ENCODE measurements at regions not wholly inside any gene's neighbourhood (a gene's known extent, or its start where the extent isn't known, plus 50 kb on each side); places are given as distances from the start of the nearest gene placed in this dataset.

- no peak for DNase-seq (ENCODE audit: low read depth in 2 of 2)
These were observed 330.8 kb upstream of the SOX5 start for GRCh38 chr12:24280056-24280842.

DNA sequence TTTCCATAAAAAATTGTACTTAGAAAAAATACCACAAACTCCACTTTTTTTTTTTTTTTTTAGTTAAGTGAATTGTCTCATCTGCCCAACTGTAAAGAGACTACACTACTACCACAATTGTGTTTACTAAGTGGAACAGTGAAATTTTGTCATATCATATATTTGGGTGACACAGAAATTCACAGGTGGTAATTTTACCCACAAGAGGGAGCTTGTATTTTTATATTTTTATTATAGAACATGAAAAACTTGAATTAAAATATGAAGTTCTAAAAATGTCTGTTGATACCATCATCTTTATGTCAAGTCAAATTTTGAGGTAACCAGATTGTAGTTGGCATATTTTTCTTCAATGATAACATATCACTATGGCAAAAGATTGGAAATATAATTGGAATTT lies 329.4 kb upstream of the SOX5 start:
- no peak for DNase-seq (ENCODE audit: low read depth in 2 of 2)

GRCh38 chr12:24270965-24271364 lies 321.5 kb upstream of the SOX5 start:
- DNase-seq (ENCODE audit: low read depth in 2 of 2), result no peak

GRCh38 chr12:24270464-24270863 lies 321.0 kb upstream of the SOX5 start:
- no peak for DNase-seq (ENCODE audit: low read depth in 2 of 2)

DNA sequence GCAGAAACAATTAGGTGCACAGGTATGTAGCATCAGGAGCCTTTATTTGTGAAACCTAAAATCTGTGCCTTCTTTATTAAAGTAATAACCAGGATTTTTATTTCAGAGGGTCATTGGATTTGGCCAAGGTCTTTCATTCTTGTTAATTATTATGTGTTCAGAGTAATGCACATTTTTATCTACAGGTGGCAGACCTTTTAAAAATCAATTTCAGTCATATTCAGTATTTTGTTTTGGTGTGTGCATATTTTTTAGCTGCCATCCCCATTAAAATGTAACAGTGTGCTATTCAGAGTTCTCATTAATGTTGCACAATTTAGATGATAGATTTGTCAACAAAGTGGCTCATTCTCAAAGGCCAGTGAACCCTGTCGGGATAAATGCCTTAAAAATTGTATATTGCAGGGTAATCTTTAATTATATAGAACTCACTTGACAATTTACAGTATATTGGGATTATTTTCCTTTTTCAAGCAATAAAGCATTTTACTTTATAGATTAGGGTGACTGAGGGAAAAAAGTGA lies 319.3 kb upstream of the SOX5 start:
- DNase-seq (ENCODE audit: low read depth in 2 of 2), result no peak

- DNase-seq (ENCODE audit: low read depth in 2 of 2), result no peak
These were observed 317.5 kb upstream of the SOX5 start for GRCh38 chr12:24266982-24267381.

DNA sequence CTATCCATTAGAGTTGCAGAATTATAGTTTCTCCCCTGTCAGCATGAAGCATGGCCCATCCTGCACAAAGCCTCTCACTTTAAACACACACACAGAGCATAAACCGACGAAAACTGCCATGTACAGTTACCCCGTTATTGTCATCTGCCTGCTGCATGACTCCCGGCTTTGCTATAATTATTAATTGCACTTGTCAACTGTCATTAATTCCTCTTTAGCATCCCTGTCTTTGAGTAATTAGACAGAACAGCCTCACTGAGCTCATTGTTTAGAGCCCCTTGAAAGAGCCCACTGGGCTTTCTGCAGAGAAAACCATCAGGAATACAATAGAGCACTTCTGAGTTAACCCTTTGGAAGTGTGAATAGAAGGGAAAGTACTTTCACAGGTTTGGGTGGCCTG lies 307.2 kb upstream of the SOX5 start:
- no peak for DNase-seq (ENCODE audit: low read depth in 2 of 2)

DNA sequence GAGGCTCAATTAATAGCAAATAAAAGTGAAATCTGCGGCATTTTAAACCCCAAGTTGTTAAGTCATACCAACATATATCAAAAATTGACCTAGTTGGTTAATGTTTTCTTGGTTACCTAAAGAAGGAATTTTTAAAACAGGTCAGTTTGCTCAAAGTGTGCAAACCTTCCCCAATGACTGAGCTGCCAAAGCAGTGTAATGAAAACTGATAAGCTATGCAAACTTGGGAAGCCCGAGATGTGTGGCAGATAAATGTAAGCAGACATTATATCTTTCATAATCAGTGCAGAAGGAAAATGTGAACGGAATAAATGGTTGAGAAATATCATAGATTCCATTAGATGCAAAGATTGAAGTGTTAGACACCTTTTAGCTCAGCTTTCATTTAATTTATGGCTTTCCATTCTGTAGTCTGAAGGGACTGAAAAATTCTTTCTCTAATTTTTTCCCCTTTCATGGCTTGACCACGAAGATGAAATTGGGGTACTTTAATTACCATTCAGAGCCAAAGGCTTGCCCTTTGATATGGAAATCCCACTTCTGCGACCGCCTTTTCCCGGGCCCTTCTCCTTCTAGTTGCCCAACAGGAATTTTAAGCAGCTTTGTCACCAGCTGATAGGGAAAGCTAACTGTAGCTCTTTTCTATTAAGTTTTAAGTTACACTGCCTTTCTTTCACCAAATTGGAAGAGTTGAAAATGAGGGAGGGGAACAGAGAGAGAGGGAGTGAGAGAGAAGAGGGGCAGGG lies 306.6 kb upstream of the SOX5 start:
- no peak for DNase-seq (ENCODE audit: low read depth in 2 of 2)

- DNase-seq (ENCODE audit: low read depth in 2 of 2), result no peak
These were observed 303.1 kb upstream of the SOX5 start for GRCh38 chr12:24252602-24253001.

DNA sequence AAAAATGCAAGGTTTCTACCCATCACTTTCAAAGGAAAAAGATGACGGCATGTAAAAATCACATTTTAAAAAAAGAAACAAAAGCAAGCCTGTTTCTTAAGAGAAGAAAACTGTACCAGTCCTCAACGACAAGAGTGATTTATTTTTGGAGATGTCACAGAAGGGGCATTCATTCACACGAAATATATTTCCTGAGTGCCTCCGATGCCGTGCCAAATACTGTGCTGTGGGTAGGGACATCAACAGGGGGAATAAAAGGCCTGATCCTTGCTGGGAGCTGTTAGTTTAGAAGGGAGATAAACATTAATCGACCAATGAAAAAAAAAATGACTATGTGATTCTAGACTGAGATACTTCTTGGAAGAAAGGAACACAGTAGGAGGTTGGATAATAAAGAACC lies 297.5 kb upstream of the SOX5 start:
- DNase-seq (ENCODE audit: low read depth in 2 of 2), result no peak

DNA sequence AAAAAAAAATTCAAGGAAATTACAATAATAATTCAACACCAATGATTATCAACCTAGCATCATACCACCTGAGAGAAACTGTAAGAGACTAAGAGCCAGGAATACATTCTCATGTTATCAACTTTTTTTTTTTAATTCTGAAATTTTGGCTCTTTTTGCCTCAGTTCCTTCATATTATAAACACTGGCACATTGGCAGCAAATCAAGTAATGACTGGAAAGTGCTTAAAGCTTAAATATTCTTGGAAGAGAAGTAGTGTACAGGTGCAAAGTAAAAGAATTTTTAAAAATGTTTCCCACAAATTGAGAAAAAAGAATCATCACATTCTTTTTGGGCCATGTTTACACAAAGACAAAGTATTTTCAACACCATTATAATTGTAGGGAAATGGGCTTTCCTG lies 296.9 kb upstream of the SOX5 start:
- no peak for DNase-seq (ENCODE audit: low read depth in 2 of 2)

GRCh38 chr12:24244801-24245200 lies 295.3 kb upstream of the SOX5 start:
- no peak for DNase-seq (ENCODE audit: low read depth in 2 of 2)

DNA sequence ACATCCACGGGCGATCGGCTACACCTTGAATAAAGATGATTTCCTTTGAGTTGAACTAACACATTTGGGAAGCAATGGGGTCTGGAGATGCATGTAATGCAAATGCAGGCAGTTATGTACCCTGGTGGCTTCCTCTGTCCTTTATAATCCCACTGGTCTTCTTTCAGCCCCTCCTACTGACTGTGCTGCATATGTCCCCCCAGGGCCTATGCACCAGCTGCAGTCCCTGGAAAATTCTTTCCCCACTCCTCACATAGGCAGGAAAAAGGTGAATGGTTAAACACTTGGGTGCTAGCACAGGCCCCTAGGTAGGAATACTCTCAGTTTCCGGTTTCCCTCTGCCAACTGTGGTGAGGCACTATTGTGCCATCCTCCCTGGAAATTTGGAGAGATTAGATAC lies 294.8 kb upstream of the SOX5 start:
- DNase-seq (ENCODE audit: low read depth in 2 of 2), result no peak

DNA sequence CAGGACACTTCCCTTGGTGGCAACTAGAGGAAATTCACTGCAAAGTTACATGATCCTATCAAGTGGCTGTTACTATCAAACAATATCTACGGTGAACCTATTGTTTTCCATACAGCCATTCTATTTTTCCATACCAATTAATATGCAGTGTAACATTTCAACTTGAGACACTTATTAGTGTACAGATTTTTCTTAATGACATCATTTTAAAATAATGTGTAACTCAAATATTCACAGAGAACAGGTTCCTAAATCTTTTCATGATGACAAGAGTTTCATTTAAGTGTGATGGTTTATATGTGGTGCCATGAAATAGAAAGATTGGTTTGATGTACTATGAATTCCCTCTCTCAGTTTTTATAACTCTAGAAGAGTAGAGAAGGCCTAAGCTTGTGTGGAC lies 291.2 kb upstream of the SOX5 start:
- DNase-seq (ENCODE audit: low read depth in 2 of 2), result no peak

DNA sequence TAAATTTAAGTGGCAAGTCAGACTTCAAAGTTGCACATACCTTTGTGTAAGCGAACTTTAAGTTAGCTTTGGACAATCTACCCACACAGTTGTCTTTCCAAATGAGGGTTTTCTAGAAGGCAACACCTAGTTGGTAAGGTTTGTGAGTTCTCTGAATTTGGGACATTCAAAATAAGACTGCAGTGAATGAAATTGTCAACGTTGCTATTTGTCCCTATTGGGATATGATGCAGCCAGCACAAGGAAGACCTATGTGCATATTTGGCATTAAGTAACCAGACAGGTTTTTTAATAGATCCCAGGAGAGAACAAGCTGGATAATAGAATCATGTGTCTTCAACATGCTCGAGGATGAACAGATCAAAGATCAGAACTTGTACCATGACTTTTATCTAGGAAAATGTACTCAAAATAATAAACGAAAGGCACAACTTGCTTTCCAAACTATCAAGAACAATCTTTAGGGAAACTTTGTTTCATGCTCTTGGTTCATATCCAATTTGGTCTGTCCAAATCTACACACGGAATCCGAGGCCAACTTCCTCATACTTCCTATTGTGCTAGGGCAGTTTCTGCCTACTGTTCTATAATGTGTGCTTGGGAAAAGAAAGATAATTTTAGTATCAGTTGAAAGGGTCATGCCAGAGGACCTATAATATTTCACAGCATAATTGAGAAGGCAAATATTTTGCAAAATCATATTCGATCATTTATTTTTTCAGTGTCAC lies 284.2 kb upstream of the SOX5 start:
- no peak for DNase-seq (ENCODE audit: low read depth in 2 of 2)

- no peak for DNase-seq (ENCODE audit: low read depth in 2 of 2)
These were observed 283.1 kb upstream of the SOX5 start for GRCh38 chr12:24232531-24232930.

DNA sequence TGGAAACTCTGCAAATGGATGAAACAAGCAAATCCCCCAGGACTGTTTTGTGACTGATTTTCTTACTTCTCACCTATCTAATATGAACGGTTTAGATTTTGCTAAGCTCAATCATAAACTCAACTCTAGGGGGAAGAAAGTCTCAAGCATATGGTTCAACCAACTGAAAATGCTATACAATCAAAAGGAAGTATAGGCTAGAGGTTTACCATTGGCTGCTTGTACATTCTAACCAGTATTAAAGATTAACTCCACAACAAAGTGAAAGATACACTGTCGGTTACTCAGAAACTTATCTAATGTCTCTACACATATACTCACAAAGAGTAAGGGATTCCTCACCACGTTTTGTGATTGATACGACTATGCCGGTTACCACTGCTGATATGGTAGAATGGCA lies 281.8 kb upstream of the SOX5 start:
- no peak for DNase-seq (ENCODE audit: low read depth in 2 of 2)

DNA sequence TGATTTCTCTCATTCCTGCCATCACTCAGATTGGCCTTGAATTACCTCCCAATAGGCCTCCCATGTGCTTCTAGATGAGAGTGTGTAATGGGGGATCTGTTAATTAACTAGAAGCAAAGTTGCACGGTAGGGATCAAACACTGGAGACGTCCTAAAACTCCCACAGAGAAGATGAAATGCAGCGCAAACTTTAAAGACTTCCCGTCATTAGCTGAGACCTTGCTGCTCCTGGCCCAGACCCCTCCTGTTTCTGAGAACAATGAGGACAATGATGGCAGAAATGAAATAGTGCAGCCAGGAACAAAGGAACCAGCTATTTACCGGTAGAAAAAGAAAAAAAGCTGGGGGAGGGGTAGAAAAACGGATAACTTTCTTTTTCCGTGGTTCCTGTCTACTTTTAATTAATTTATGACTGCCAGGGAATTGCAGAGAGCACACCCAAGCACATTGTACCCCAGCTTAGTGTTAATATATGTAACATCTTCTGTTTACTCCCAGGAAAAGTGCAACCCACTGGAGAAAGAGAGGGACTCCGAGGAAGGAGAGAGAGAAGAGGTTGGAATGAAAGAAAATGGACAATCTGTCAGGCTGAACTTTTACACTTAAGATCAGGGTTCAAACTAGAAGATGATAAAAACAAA lies 280.7 kb upstream of the SOX5 start:
- DNase-seq (ENCODE audit: low read depth in 2 of 2), result no peak

- no peak for DNase-seq (ENCODE audit: low read depth in 2 of 2)
These were observed 279.7 kb upstream of the SOX5 start for GRCh38 chr12:24229031-24229700.

DNA sequence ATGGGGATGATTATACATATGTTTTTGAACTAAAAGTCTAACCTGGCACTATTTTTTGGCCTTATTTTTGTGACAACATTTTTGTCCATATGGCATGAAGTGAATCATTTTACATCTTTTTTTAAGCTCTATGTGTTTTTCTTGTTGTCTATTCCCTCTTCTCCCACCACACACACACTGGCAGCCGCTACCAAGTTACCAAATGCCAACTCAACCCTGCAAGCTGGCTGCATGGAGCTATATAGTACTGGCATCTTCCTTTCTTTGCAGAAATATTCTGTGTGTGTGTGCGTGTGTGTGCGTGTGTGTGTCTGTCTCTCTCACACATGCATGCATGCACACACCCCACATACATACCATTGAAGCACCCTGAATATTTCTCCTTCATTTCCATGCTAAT lies 278.9 kb upstream of the SOX5 start:
- DNase-seq (ENCODE audit: low read depth in 2 of 2), result no peak

DNA sequence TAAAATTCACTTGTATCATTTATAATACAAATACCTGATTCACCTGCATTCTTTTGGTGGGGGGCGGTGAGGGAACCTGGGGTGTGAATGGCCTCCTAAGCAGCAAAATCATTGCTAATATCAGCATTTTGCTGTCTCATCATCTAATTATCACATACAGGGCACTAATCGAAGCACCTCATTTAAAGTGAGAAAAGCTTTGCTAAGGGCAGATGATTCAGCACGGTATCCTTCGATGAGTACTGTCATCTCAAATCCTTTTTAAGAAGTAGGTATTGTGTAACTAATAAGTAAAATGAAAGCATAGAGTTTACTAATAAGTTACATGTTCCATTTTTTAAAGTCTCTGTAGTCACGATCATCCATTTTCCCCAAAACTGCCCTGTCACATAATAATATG lies 278.1 kb upstream of the SOX5 start:
- no peak for DNase-seq (ENCODE audit: low read depth in 2 of 2)
